ENCODE measurements at regions not wholly inside any gene's neighbourhood (a gene's known extent, or its start where the extent isn't known, plus 50 kb on each side); places are given as distances from the start of the nearest gene placed in this dataset.

DNA sequence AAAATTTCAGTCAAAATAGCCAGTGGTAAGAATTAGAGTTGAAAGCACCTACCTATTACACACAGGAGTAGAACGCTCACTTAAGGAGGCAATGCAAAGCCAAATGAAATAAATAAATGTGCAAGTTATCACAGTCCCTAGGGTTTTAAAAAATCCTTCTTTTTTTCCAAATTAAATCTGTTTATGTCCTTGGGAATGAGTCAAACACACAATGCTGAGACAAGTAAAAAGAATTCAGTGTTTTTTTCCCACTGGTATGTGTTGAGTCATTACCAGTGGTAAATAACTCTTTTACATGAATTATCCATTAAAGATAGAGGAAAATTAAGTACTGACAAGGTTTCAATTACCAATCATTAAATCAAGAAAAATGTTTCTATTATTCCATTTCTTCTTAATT is 438.6 kb downstream of the TNS3 start:
- ChIA-PET POLR2A (no interaction called here), CTCF (no interaction called here), RAD21 (ENCODE audit: low non-redundant PET in 1 of 2, low total read pairs in 2 of 2, uncharacterized antibody in 2 of 2, unreplicated experiment in 2 of 2) (no interaction called here)
- intact Hi-C loops (cut with micrococcal nuclease), result no loop called here
- no peaks in the 10 kb centered on the region for H3K36me3 ChIP-seq (ENCODE audit: control insufficient read depth in 1 of 2, insufficient read depth in 2 of 2, low read length in 2 of 2)
- H3K27ac ChIP-seq (ENCODE audit: low read depth, low read length), result no peak overlapping the region
- no peaks in the 10 kb centered on the region for H3K9me2 ChIP-seq (ENCODE audit: insufficient read depth)
- H3K79me2 ChIP-seq (ENCODE audit: insufficient read depth, low read length), result no peaks in the 10 kb centered on the region
- H3K4me3 ChIP-seq (replicated peaks in 1 of 2; ENCODE audit: low read depth in 1 of 2, low read length in 2 of 2), result no peak overlapping the region
- TF ChIP-seq ZFX (IDR thresholded peaks at IDR 0.05) (no peak), EGR1 (IDR thresholded peaks at IDR 0.05; ENCODE audit: low read depth) (no peak), TCF7L2 (IDR thresholded peaks at IDR 0.05; ENCODE audit: borderline replicate concordance, extremely low read depth, insufficient read depth, insufficient read length) (no peak)
- TF ChIP-seq, protein P1, sequence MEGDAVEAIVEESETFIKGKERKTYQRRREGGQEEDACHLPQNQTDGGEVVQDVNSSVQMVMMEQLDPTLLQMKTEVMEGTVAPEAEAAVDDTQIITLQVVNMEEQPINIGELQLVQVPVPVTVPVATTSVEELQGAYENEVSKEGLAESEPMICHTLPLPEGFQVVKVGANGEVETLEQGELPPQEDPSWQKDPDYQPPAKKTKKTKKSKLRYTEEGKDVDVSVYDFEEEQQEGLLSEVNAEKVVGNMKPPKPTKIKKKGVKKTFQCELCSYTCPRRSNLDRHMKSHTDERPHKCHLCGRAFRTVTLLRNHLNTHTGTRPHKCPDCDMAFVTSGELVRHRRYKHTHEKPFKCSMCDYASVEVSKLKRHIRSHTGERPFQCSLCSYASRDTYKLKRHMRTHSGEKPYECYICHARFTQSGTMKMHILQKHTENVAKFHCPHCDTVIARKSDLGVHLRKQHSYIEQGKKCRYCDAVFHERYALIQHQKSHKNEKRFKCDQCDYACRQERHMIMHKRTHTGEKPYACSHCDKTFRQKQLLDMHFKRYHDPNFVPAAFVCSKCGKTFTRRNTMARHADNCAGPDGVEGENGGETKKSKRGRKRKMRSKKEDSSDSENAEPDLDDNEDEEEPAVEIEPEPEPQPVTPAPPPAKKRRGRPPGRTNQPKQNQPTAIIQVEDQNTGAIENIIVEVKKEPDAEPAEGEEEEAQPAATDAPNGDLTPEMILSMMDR (IDR thresholded peaks at IDR 0.05 in 2 of 3, conservative IDR thresholded peaks at IDR 0.05 in 1 of 3; ENCODE audit: borderline replicate concordance in 1 of 3, insufficient read depth in 1 of 3, low read depth in 2 of 3, low read length in 2 of 3), result no peak
- TF ChIP-seq, protein P2, sequence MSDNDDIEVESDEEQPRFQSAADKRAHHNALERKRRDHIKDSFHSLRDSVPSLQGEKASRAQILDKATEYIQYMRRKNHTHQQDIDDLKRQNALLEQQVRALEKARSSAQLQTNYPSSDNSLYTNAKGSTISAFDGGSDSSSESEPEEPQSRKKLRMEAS (IDR thresholded peaks at IDR 0.05), result no peak
- TF ChIP-seq, protein P3, sequence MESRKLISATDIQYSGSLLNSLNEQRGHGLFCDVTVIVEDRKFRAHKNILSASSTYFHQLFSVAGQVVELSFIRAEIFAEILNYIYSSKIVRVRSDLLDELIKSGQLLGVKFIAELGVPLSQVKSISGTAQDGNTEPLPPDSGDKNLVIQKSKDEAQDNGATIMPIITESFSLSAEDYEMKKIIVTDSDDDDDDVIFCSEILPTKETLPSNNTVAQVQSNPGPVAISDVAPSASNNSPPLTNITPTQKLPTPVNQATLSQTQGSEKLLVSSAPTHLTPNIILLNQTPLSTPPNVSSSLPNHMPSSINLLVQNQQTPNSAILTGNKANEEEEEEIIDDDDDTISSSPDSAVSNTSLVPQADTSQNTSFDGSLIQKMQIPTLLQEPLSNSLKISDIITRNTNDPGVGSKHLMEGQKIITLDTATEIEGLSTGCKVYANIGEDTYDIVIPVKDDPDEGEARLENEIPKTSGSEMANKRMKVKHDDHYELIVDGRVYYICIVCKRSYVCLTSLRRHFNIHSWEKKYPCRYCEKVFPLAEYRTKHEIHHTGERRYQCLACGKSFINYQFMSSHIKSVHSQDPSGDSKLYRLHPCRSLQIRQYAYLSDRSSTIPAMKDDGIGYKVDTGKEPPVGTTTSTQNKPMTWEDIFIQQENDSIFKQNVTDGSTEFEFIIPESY (IDR thresholded peaks at IDR 0.05; ENCODE audit: extremely low read depth, insufficient replicate concordance, low read length), result no peak
- H3K27me3 ChIP-seq (ENCODE audit: insufficient read depth, low read length), result no peaks in the 10 kb centered on the region
- BruUV-seq (replicated peaks), result no TSS peak
- H3K9me3 ChIP-seq (ENCODE audit: control insufficient read depth in 1 of 2, insufficient read depth in 1 of 2, low read depth in 1 of 2, low read length in 2 of 2), result no peaks in the 10 kb centered on the region
- DNase-seq (ENCODE audit: low read depth, low spot score), result no peak
- H3K4me1 ChIP-seq (ENCODE audit: control insufficient read depth in 1 of 2, insufficient read depth in 2 of 2, low read length in 2 of 2), result no peaks in the 10 kb centered on the region
- H3K4me2 ChIP-seq (ENCODE audit: low read length), result no peak overlapping the region
- no peak for ATAC-seq
- no peak overlapping the region for H3K9ac ChIP-seq (ENCODE audit: low read length)
- no peaks in the 10 kb centered on the region for H4K20me1 ChIP-seq (ENCODE audit: insufficient read depth)
- no peak overlapping the region for H2AFZ ChIP-seq (ENCODE audit: low read depth, low read length, poor library complexity, severe bottlenecking)
